Spinal cord (tissue), 9 donors: ENCODE measurements at regions not wholly inside any gene's neighbourhood (a gene's known extent, or its start where the extent isn't known, plus 50 kb on each side); places are given as distances from the start of the nearest gene placed in this dataset.

Experiments
- DNase-seq, 6 donors: peaks; one replicate each; pipeline versions ENCODE4 v3.0.0 to v3.0.0-alpha.2; 2013 to 2015; ENCODE audit warnings: low spot score in 6 of 6, low read depth in 4 of 6
- H3K27ac ChIP-seq: one replicate; pipeline ENCODE4 v1.5.1; 2013; ENCODE audit warnings: low read depth, low read length, control low read depth
- H3K27me3 ChIP-seq: one replicate; pipeline ENCODE4 v1.6.1; 2013; ENCODE audit warnings: low read length; ENCODE audit not compliant: control insufficient read depth, insufficient read depth
- H3K36me3 ChIP-seq: one replicate; pipeline ENCODE4 v1.6.1; 2013; ENCODE audit warnings: low read length; ENCODE audit not compliant: control insufficient read depth, insufficient read depth
- H3K4me1 ChIP-seq: one replicate; pipeline ENCODE4 v1.6.1; 2013; ENCODE audit warnings: low read length; ENCODE audit not compliant: control insufficient read depth, insufficient read depth
- H3K4me3 ChIP-seq: one replicate; pipeline ENCODE4 v1.5.1; 2013; ENCODE audit warnings: low read depth, low read length, control low read depth
- H3K9me3 ChIP-seq: one replicate; pipeline ENCODE4 v1.6.1; 2013; ENCODE audit warnings: low read length; ENCODE audit not compliant: control insufficient read depth, insufficient read depth
- WGBS: methylation state at CpG from one replicate; pipeline ENCODE4 v1.1.5; 2013; ENCODE audit warnings: missing lambda C conversion rate; ENCODE audit not compliant: insufficient coverage; 5-methylcytosine and 5-hydroxymethylcytosine counted together
- donor health status: healthy.

DNA sequence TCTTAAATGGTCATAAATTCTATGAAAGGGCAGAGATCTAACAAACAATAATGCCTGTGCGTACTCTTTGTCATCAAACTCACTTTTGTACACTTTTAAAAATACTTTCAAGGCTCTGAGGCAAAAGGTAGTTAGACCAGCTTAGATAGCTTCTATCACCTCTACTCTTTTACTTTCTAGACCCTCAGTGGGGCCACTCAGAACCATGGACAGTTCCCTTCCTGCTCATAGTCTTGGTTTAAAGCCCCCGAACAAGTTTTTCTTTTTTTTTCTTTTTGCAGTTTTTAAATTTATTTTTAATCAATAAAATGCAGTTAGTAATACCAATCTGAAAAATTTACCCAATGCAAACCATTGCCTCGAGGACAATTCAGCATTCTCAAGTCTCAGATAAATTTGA lies 460.5 kb upstream of the CNKSR2 start:
- Histone ChIP-seq H3K27ac (no peak overlapping the region), H3K4me3 (no peak overlapping the region), H3K4me1 (no peaks in the 10 kb centered on the region), H3K9me3 (no peaks in the 10 kb centered on the region), H3K27me3 (no peaks in the 10 kb centered on the region), H3K36me3 (no peaks in the 10 kb centered on the region)
- 57% methylated on average over 1 of the region's 3 CpGs for WGBS
- DNase-seq = peak in 1 of 6 donors; percentile 1

- H3K4me3 ChIP-seq = no peak overlapping the region
- no peaks in the 10 kb centered on the region for H3K27me3 ChIP-seq
- H3K27ac ChIP-seq = no peak overlapping the region
- DNase-seq = no peak
- no peaks in the 10 kb centered on the region for H3K36me3 ChIP-seq
- H3K9me3 ChIP-seq = peaks cover 2% of the 10 kb centered on the region
- no peaks in the 10 kb centered on the region for H3K4me1 ChIP-seq
Observed at GRCh38 chrX:20906571-20906970, 467.6 kb upstream of the CNKSR2 start.

DNA sequence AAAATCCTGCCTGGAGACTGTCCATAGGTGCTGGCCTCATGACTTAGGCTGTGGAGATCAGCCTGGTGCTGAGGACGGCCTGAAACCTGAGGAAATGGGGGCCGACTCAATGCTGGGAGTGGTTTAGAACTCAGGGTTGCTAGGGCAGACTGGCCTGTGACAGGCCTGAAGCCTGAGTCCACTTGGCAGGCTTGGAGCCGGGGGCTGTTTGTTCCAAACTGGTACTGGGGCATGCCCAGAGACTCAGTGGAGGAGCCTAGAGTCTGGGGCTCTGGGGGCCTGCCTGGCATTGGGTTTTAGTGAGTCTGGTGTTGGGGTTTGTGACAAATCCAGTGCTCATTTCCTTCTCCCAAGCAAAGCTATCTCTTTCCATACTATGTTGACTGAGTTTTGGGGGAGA lies 489.7 kb upstream of the CNKSR2 start:
- no peak for DNase-seq
- WGBS = 57% methylated on average over 3 of the region's 3 CpGs

DNA sequence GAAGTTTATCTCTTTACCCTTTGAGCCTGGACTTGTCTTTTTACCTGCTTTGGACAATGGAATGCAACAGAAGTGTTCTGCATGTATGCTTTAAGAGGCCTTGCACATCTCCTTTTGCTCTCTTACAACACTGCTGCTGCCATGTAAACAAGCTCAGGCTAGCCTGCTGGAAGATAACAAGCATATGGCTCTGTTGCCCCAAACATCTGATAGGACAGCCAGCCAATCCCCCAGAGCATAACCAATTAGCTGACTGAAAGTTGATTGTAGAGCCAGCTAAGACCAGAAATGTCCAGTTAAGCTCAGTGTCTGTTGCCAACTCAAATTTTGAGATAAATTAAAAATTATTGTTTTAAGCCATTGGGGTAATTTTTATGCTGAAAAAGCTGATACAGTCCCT lies 510.6 kb upstream of the CNKSR2 start:
- no peaks in the 10 kb centered on the region for H3K27me3 ChIP-seq
- H3K4me3 ChIP-seq = no peak overlapping the region
- peaks cover 8% of the 10 kb centered on the region for H3K9me3 ChIP-seq
- H3K27ac ChIP-seq = no peak overlapping the region
- peak in 2 of 6 donors; percentile 2 to 31 for DNase-seq
- no peaks in the 10 kb centered on the region for H3K36me3 ChIP-seq
- H3K4me1 ChIP-seq = no peaks in the 10 kb centered on the region

More for the DNA sequence above, 489.7 kb upstream of the CNKSR2 start:
- Histone ChIP-seq H3K4me1 (no peaks in the 10 kb centered on the region), H3K27ac (no peak overlapping the region), H3K9me3 (no peaks in the 10 kb centered on the region), H3K4me3 (no peak overlapping the region), H3K27me3 (no peaks in the 10 kb centered on the region), H3K36me3 (no peaks in the 10 kb centered on the region)

DNA sequence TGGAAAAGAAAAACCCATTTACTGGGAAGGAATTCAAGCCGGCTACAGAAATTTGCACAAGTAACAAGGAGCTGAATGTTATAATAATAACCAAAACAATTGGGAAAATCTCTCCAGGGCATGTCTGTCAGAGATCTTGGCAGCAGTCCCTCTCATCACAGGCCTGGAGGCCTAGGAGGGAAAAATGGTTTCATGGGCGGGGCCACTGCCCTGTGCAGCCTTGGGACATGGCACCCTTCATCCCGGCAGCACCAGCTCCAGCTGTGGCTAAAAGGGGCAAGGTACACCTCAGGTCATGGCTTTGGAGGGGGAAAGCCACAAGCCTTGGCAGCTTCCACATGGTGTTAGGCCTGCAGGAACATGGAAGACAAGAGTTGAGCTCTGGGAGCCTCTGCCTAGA lies 513.1 kb upstream of the CNKSR2 start:
- Histone ChIP-seq H3K27me3 (no peaks in the 10 kb centered on the region), H3K27ac (no peak overlapping the region), H3K4me3 (no peak overlapping the region), H3K36me3 (no peaks in the 10 kb centered on the region), H3K4me1 (no peaks in the 10 kb centered on the region), H3K9me3 (peaks cover 8% of the 10 kb centered on the region)
- WGBS = 77% methylated on average over 2 of the region's 3 CpGs
- DNase-seq = no peak

DNA sequence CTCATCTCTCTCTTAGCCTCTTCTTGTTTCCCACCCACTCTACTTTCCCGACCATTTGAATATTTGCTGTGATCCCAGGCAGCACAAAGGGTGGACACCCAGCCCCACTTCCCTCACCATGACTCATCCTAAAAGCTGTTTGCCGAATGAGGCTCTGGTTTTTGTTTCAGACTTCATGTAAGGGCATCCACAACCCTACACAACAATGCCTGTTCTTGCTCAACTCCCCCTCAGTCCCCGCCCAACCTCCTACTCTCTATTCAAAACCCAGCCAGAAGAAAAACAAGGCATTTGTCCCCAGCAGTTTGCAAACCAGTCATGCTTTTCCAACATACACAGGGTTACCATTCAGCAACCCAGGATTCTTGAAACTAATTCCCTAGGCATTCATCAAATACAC lies 516.5 kb upstream of the CNKSR2 start:
- H3K27me3 ChIP-seq = no peaks in the 10 kb centered on the region
- H3K27ac ChIP-seq = no peak overlapping the region
- 42% methylated on average over 3 of the region's 3 CpGs for WGBS
- no peaks in the 10 kb centered on the region for H3K36me3 ChIP-seq
- H3K4me3 ChIP-seq = no peak overlapping the region
- peaks cover 5% of the 10 kb centered on the region for H3K9me3 ChIP-seq
- peak in 2 of 6 donors; percentile 2 to 16 for DNase-seq
- H3K4me1 ChIP-seq = no peaks in the 10 kb centered on the region

GRCh38 chrX:20838477-20838876 lies 535.7 kb upstream of the CNKSR2 start:
- Histone ChIP-seq H3K4me1 (no peaks in the 10 kb centered on the region), H3K4me3 (no peak overlapping the region), H3K27ac (no peak overlapping the region), H3K27me3 (no peaks in the 10 kb centered on the region), H3K9me3 (peaks cover 2% of the 10 kb centered on the region), H3K36me3 (no peaks in the 10 kb centered on the region)
- DNase-seq = no peak
- 62% methylated on average over 3 of the region's 3 CpGs for WGBS

GRCh38 chrX:20829665-20830491 lies 544.3 kb upstream of the CNKSR2 start:
- WGBS = 64% methylated on average over 3 of the region's 5 CpGs
- no peaks in the 10 kb centered on the region for H3K4me1 ChIP-seq
- H3K4me3 ChIP-seq = no peak overlapping the region
- H3K27me3 ChIP-seq = no peaks in the 10 kb centered on the region
- no peak overlapping the region for H3K27ac ChIP-seq
- H3K9me3 ChIP-seq = no peaks in the 10 kb centered on the region
- DNase-seq = peak in 2 of 6 donors; percentile 5 to 76
- no peaks in the 10 kb centered on the region for H3K36me3 ChIP-seq

GRCh38 chrX:20825984-20826383 lies 548.2 kb upstream of the CNKSR2 start:
- H3K4me3 ChIP-seq = no peak overlapping the region
- H3K27ac ChIP-seq = no peak overlapping the region
- 75% methylated on average over 1 of the region's 2 CpGs for WGBS
- H3K36me3 ChIP-seq = no peaks in the 10 kb centered on the region
- H3K9me3 ChIP-seq = no peaks in the 10 kb centered on the region
- no peak for DNase-seq
- H3K4me1 ChIP-seq = no peaks in the 10 kb centered on the region
- H3K27me3 ChIP-seq = no peaks in the 10 kb centered on the region

DNA sequence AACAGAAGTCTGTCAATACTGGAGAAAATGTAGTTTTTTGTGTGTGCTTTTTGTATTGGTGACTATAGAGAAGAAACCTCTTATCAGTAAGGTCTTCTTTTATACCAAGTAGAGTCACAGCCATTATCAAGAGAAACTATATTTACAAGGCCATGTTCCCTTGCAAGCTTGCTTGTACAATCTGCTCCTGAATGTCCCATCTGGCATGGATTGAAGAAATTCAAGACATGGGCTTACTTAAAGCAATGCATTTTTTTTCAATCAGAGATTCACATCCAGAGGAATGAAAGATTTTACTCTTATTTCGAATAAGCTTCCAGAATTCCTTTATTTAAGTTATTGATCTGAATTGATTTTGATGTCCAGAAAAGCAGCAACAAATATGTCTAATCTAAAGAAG lies 537.3 kb upstream of the RPS6KA3 start:
- WGBS = no CpG with 5 or more reads among the region's 1 CpG
- H3K4me1 ChIP-seq = no peaks in the 10 kb centered on the region
- H3K9me3 ChIP-seq = no peaks in the 10 kb centered on the region
- no peak overlapping the region for H3K4me3 ChIP-seq
- H3K27ac ChIP-seq = no peak overlapping the region
- DNase-seq = peak in 1 of 6 donors; percentile 40
- H3K27me3 ChIP-seq = no peaks in the 10 kb centered on the region
- H3K36me3 ChIP-seq = no peaks in the 10 kb centered on the region
